A673 (cell line): ENCODE measurements at regions not wholly inside any gene's neighbourhood (a gene's known extent, or its start where the extent isn't known, plus 50 kb on each side); places are given as distances from the start of the nearest gene placed in this dataset.

ENCODE experiments used
- BruUV-seq: library from RNA; stranded (reverse); fragments of 400-500 nt; replicated peaks from 2 replicates; lab custom pipeline; 2021; lab: Mats Ljungman, UMichigan
- CTCF ChIA-PET: fragments of 300-600 bp; sonication (Branson Sonifier 250); formaldehyde crosslinking; loops from one replicate; lab custom pipeline; 2022; ENCODE audit warnings: antibody characterized with exemption; lab: Charles Lee
- POLR2A ChIA-PET: fragments of 300-600 bp; sonication (Branson Sonifier 250); formaldehyde crosslinking; loops from one replicate; lab custom pipeline; 2022; ENCODE audit warnings: antibody characterized with exemption; ENCODE audit not compliant: low non-redundant PET; lab: Charles Lee
- DNase-seq: peaks from one replicate; pipeline ENCODE4 v3.0.0-alpha.2; 2015; ENCODE audit warnings: low spot score
- H3K27ac ChIP-seq: fragments of 200-600 bp; sonication (generic); 2 replicates; pipeline ENCODE4 v1.5.1; 2016; ENCODE audit warnings: mixed run types, low read depth, mild to moderate bottlenecking, mixed read lengths, antibody characterized with exemption, low read length; ENCODE audit not compliant: poor library complexity, severe bottlenecking
- H3K27me3 ChIP-seq: fragments of 200-600 bp; sonication (generic); replicated peaks from 2 replicates; pipeline ENCODE4 v1.6.1; 2017; ENCODE audit warnings: mixed run types, low read depth, mild to moderate bottlenecking, mixed read lengths, antibody characterized with exemption, low read length; ENCODE audit not compliant: insufficient read depth, poor library complexity
- H3K36me3 ChIP-seq: fragments of 200-600 bp; sonication (generic); 2 replicates; pipeline ENCODE4 v1.6.1; 2016; ENCODE audit warnings: mixed run types, mild to moderate bottlenecking, mixed read lengths, antibody characterized with exemption, low read length; ENCODE audit not compliant: insufficient read depth, poor library complexity, severe bottlenecking
- H3K4me1 ChIP-seq: fragments of 200-600 bp; sonication (generic); 2 replicates; pipeline ENCODE4 v1.6.1; 2017; ENCODE audit warnings: mixed run types, mild to moderate bottlenecking, mixed read lengths, antibody characterized with exemption, low read length; ENCODE audit not compliant: insufficient read depth, poor library complexity, severe bottlenecking
- H3K4me3 ChIP-seq: fragments of 200-600 bp; sonication (generic); 2 replicates; pipeline ENCODE4 v1.5.1; 2016; ENCODE audit warnings: low read depth, mixed run types, mild to moderate bottlenecking, mixed read lengths, low read length; ENCODE audit not compliant: poor library complexity, severe bottlenecking
- H3K9me3 ChIP-seq: fragments of 200-600 bp; sonication (generic); 2 replicates; pipeline ENCODE4 v1.6.1; 2016; ENCODE audit warnings: mixed run types, low read depth, mild to moderate bottlenecking, mixed read lengths, antibody characterized with exemption, low read length; ENCODE audit not compliant: poor library complexity, severe bottlenecking
- CTCF ChIP-seq: fragments of 300-800, 200-600 bp; sonication (generic); conservative IDR thresholded peaks from 2 replicates; pipeline ENCODE4 v1.5.1; 2017; ENCODE audit warnings: low read depth, mild to moderate bottlenecking, antibody characterized with exemption, low read length, moderate library complexity, mixed read lengths
- EZH2 ChIP-seq: fragments of 200-600 bp; sonication (generic); IDR thresholded peaks from 2 replicates; pipeline ENCODE4 v1.6.1; 2017; ENCODE audit warnings: borderline replicate concordance, low read depth, mild to moderate bottlenecking, mixed read lengths, antibody characterized with exemption, low read length; ENCODE audit not compliant: poor library complexity, severe bottlenecking
- intact Hi-C: fragments of 100-400 bp; cut with micrococcal nuclease; formaldehyde crosslinking; loops from one replicate; pipeline ENCODE4 v1.10.0; 2022; ENCODE audit not compliant: unreplicated experiment

DNA sequence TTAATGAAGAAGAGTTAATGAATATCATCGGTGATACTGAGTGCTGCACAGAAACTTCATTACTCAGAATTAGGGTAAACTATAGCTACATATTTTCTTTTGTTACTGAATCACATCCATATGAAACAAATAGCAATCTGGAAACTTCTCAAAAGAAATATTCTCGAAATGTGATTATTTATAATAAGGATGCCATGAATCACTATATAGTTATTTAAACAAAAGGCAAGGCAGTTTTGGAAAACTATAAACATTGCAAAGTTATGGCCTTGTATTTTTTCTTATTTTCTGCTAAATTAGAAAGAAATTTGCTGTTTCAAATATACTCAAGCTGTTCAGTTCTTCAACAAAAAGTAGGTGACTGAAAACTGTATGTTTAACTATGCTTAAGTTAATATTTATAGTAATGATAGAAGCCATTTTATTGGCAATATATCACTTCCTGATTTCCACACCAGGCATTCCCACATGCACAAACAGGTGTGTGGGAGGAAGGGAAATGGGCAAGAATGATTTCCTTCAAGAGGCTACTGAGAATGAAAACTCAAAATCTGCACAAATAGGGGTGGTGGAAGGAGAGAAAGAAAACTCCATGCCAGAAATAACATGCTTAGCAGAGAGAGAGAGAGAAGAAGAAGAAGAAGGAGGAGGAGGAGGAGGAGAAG, 74.5 kb upstream of the FRY start:
- no TSS peak for BruUV-seq
- TF ChIP-seq EZH2 (no peak), CTCF (no peak)
- Histone ChIP-seq H3K4me3 (no peak overlapping the region), H3K36me3 (no peaks in the 10 kb centered on the region), H3K27ac (no peak overlapping the region), H3K27me3 (no peaks in the 10 kb centered on the region), H3K9me3 (no peaks in the 10 kb centered on the region), H3K4me1 (no peaks in the 10 kb centered on the region)
- DNase-seq: no peak
- CTCF ChIA-PET: no interaction called here
- intact Hi-C loops: no loop called here
- POLR2A ChIA-PET: no interaction called here

GRCh38 chr13:31957772-31958171, 73.8 kb upstream of the FRY start:
- ChIA-PET CTCF (no interaction called here), POLR2A (no interaction called here)
- no peaks in the 10 kb centered on the region for H3K9me3 ChIP-seq
- H3K36me3 ChIP-seq: no peaks in the 10 kb centered on the region
- DNase-seq: no peak
- H3K4me1 ChIP-seq: no peaks in the 10 kb centered on the region
- intact Hi-C loops: no loop called here
- BruUV-seq: no TSS peak
- no peak overlapping the region for H3K4me3 ChIP-seq
- no peak overlapping the region for H3K27ac ChIP-seq
- no peaks in the 10 kb centered on the region for H3K27me3 ChIP-seq
- TF ChIP-seq EZH2: no peak
- TF ChIP-seq CTCF: no peak

- H3K27me3 ChIP-seq: peaks cover 3% of the 10 kb centered on the region
- intact Hi-C loops: no loop called here
- CTCF ChIA-PET: no interaction called here
- TF ChIP-seq EZH2 (no peak), CTCF (no peak)
- BruUV-seq: no TSS peak
- no peaks in the 10 kb centered on the region for H3K36me3 ChIP-seq
- H3K4me1 ChIP-seq: no peaks in the 10 kb centered on the region
- no peak overlapping the region for H3K4me3 ChIP-seq
- H3K27ac ChIP-seq: no peak overlapping the region
- no peak for DNase-seq
- H3K9me3 ChIP-seq: no peaks in the 10 kb centered on the region
- POLR2A ChIA-PET: no interaction called here
These were observed 68.7 kb upstream of the FRY start for GRCh38 chr13:31962731-31963370.
